SKM-1 treated with dmso at 0.1 percent for 144 hours (cell line): ENCODE measurements at regions not wholly inside any gene's neighbourhood (a gene's known extent, or its start where the extent isn't known, plus 50 kb on each side); places are given as distances from the start of the nearest gene placed in this dataset.
"Not testable (repeated sequence)": the region's sequence is repeated elsewhere in the genome, so short reads cannot be mapped to it uniquely, and the experiment has no call there.

Source experiments
- DNase-seq: peaks from one replicate; lab custom pipeline; 2025; ENCODE audit not compliant: unreplicated experiment; lab: John Stamatoyannopoulos, UW

- DNase-seq: no peak
Observed at GRCh38 chr5:92944903-92945604, 636.0 kb downstream of the NR2F1-AS1 start.

- no peak for DNase-seq
Observed at GRCh38 chr5:92944337-92944736, 636.7 kb downstream of the NR2F1-AS1 start.

- no peak for DNase-seq
Observed at GRCh38 chr5:92942762-92943161, 638.3 kb downstream of the NR2F1-AS1 start.

GRCh38 chr5:92941806-92942205 is 639.2 kb downstream of the NR2F1-AS1 start:
- no peak for DNase-seq

- DNase-seq: no peak
Observed at GRCh38 chr5:92939428-92939827, 641.6 kb downstream of the NR2F1-AS1 start.

- not testable (repeated sequence) for DNase-seq
Observed at GRCh38 chr5:92937396-92937795, 643.6 kb downstream of the NR2F1-AS1 start.

- DNase-seq: no peak
Observed at GRCh38 chr5:92930057-92930456, 651.0 kb downstream of the NR2F1-AS1 start.

- no peak for DNase-seq
Observed at GRCh38 chr5:92927291-92927778, 653.7 kb downstream of the NR2F1-AS1 start.

GRCh38 chr5:92923885-92924284 is 657.1 kb downstream of the NR2F1-AS1 start:
- DNase-seq: no peak

- no peak for DNase-seq
Observed at GRCh38 chr5:92922231-92922967, 658.6 kb downstream of the NR2F1-AS1 start.

- DNase-seq: no peak
Observed at GRCh38 chr5:92917044-92917443, 664.0 kb downstream of the NR2F1-AS1 start.

GRCh38 chr5:92916036-92916435 is 665.0 kb downstream of the NR2F1-AS1 start:
- DNase-seq: no peak

- no peak for DNase-seq
Observed at GRCh38 chr5:92912283-92912682, 668.7 kb downstream of the NR2F1-AS1 start.

GRCh38 chr5:92911851-92912250 is 669.2 kb downstream of the NR2F1-AS1 start:
- DNase-seq: no peak

GRCh38 chr5:92911293-92911692 is 669.7 kb downstream of the NR2F1-AS1 start:
- no peak for DNase-seq

GRCh38 chr5:92909602-92909962 is 671.4 kb downstream of the NR2F1-AS1 start:
- DNase-seq: no peak

GRCh38 chr5:92908952-92909601 is 671.9 kb downstream of the NR2F1-AS1 start:
- no peak for DNase-seq

GRCh38 chr5:92907938-92908606 is 672.9 kb downstream of the NR2F1-AS1 start:
- no peak for DNase-seq

GRCh38 chr5:92906798-92907376 is 674.1 kb downstream of the NR2F1-AS1 start:
- no peak for DNase-seq

- no peak for DNase-seq
Observed at GRCh38 chr5:92904021-92904420, 677.0 kb downstream of the NR2F1-AS1 start.

- no peak for DNase-seq
Observed at GRCh38 chr5:92899611-92900010, 681.4 kb downstream of the NR2F1-AS1 start.
